ENCODE measurements at regions not wholly inside any gene's neighbourhood (a gene's known extent, or its start where the extent isn't known, plus 50 kb on each side); places are given as distances from the start of the nearest gene placed in this dataset.

- DNase-seq, result no peak
Measured at GRCh38 chr2:150885774-150886386, 375.8 kb downstream of the RBM43 start.

DNA sequence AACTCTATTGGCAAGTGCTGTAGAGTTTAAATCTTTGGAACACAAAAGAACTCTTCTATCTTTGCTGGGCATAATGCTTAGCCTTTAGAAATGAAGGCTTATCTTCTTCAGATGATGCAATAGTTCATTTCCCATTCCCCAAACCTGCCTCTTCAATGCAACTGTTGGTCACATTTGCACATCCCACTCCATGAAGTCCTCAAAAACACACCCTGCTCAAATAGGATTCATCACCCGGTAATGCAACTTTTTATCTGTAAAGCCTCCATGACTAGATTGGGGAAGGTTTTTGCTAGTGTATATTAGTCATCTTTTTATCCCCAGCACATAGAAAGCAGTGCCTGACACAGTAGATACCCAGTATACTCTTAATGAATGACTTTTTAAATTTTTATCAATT, 376.4 kb downstream of the RBM43 start:
- no peak for DNase-seq

DNA sequence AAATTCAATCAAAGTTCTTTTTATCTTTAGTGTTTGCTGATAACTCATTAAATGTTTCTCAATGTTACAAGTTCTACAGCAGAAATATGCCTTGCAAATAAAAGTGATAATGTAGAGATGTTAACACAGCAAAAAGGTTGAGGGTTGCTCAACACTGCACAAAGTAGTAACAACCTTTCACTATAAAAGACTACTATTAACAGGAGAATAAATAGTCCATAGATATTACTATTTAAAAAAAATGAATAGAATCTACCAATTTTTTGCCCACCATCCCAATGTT, 378.1 kb downstream of the RBM43 start:
- DNase-seq, result no peak

- DNase-seq, result no peak
Measured at GRCh38 chr2:150882751-150883612, 378.7 kb downstream of the RBM43 start.

GRCh38 chr2:150880986-150881385, 380.7 kb downstream of the RBM43 start:
- no peak for DNase-seq

- DNase-seq, result no peak
Measured at GRCh38 chr2:150878356-150878755, 383.3 kb downstream of the RBM43 start.

DNA sequence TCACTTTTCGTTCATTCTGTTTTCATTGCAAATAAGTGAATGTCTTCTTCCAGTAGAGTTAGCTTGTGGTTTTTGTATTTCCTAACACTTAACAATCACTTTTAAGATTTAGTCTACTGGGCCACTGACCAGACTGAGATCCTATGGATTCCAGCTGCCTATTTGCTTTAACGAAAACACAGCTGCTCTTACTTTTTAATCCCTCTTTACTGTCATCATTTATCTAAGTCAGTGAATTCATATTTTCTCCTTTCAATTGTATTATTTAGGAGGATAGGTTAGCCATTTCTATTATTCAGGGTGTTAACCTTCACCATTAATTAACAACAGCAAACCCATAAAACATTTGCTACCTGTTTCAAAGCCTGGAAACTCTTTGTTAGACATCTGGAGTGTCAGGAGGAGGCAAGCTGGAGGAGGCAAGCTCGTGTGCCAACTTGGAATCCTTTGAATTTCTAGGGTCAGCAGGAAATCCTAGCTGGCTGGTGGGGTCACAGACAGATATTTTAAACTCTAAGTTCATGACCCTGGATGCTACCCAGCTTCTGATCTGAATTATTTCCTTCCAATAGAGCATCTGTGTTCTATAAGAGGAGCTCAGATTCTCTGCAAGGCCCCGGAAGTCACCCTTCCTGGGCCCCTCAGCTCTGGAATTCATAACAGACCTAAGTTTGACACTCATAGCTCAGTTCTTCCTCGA, 385.3 kb downstream of the RBM43 start:
- DNase-seq, result peak; percentile 67

GRCh38 chr2:150873396-150873772, 385.9 kb upstream of the RND3 start:
- no peak for DNase-seq

GRCh38 chr2:150872756-150873395, 385.4 kb upstream of the RND3 start:
- no peak for DNase-seq

DNA sequence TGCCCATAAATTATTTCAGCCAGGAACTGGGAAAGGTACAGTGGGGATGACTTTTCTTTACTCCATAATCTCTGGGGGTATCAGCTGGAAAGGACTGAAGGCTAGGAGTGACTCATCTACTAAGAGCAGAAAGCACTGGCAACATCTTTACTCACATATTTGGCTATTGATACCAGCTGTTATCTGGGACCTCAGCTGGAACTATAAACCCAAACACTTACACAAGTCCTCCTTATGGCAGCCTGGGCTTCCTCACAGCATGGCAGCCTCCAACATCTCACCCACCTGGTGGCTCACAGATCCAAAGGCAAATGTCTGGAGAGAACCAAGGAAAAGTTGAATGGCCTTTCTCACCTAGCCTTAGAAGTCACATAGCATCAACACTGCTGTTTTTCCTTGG, 379.0 kb upstream of the RND3 start:
- no peak for DNase-seq

DNA sequence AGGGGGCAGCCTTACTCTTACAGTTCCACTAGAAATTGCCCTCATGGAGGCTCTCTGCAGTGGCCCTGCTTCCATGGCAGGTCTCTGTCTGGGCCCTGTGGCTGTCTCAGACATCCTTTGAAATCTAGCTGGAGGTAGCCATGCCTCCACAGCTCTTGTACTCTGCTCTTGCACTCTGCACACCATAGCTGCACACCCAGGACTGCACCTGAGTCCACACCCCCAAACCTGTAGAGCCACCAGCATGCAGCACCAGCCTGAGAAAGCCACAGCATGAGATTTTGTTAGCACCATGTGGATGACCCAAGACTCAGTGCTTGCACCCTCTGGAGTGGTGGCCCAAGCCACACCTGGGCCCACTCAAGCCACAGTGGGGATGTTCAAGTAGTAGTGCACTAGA, 376.2 kb upstream of the RND3 start:
- no peak for DNase-seq

- no peak for DNase-seq
Measured at GRCh38 chr2:150860301-150860700, 372.8 kb upstream of the RND3 start.

- no peak for DNase-seq
Measured at GRCh38 chr2:150859877-150860276, 372.4 kb upstream of the RND3 start.

- DNase-seq, result no peak
Measured at GRCh38 chr2:150859162-150859561, 371.7 kb upstream of the RND3 start.

DNA sequence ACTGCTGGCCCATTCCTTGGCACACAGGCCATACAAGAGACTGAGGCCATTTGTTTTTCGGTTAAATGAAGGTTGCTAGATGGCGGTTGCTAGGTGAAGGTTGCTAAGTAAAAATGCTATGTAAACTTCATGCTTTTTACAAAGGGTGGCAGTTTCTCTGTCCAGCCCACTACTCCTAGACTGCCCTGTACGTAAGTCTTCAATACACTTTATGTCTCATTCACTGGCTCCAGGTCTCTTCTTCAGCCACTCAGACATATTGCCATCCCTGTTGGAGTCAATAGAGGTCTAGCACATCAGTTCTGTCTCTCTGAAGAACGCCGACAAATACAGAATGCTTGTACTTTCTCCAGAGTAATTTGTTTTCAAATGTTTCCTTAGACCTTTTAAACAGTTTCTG, 370.9 kb upstream of the RND3 start:
- DNase-seq, result no peak

DNA sequence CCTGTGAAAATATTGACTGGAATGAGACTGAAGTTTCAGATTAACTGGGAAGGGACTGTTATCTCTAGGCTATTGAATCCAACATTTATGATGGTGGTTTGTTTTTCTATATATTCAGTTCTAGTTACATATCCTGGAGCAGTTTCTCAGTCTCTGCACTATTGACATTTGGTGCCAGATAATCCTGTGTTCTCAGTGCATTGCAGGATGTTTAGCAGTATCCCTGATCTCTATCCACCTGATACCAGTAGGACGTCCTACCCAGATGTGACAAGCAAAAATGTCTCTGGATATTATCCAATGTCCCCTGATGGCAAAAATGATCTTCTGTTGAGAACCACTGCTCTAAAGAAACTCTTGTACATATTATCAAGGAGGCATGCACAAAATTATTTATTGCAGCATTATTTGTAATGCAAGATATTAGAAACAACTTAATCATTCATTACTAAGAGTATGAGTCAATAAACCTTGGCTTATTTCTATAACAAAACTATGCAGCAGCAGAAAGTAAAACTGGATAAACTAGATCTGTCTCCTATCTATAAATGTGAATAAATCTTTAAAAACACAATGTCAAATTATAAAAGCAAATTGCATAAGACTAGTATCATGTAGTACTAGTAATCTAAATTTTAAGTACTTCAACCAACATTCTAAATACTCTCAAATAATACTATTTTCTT, 369.3 kb upstream of the RND3 start:
- no peak for DNase-seq

- no peak for DNase-seq
Measured at GRCh38 chr2:150853263-150853662, 365.8 kb upstream of the RND3 start.

DNA sequence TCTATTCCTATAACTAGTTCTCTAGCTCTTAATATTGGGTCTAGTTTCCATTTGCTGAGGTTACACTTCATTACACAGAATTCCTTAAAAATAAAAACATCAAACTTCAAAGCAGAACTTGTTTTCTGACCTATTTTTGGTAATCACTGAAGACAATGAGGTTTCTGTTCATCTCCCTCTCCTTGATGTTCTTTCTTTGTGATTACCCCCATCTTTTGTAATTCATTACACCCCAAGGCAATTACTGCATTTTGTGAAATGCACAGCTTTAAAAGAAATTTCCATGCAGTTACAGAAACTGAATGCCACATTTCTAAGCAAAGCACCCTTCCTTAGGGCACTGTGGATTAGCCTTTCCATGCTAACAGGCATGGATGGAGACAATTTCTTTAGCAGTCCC, 363.2 kb upstream of the RND3 start:
- DNase-seq, result no peak

DNA sequence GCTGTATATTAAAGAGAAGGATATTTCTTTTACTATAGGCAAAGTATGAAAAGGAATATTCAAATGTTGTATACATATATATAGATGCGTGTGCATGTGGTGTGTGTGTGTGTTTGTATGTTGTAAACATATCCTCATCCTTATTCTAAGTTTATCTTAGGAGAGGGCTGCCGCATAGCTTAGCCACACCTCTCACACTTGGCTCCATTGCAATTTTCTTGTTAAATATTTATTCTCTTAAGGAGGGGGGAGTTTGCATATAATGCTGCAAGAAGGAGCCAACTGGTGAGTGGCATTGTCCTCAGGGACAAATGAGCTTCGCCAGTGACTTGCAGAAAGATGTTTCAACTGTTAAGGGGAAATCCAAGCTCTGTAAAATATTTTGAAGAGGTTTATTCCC, 360.1 kb upstream of the RND3 start:
- DNase-seq, result no peak

- no peak for DNase-seq
Measured at GRCh38 chr2:150846691-150847090, 359.2 kb upstream of the RND3 start.

DNA sequence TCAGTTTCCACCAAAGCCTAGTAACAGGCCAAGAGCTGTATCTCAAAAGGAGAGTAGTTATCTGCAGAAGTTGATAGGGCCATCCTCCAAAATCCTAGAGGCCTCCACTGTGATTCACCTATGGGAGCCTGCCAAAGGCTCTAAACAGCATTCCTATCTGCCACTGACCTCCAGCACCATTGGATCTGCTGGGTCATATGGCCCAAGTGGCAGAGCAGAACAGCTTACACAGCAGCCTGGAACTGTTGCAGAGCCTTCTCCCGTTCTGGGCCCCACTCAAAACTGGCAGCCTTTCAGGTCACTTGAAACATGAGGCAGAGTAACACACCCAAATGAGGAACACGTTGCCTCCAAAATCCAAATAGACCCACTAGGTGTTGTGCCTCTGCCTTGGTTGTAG, 345.2 kb upstream of the RND3 start:
- no peak for DNase-seq

DNA sequence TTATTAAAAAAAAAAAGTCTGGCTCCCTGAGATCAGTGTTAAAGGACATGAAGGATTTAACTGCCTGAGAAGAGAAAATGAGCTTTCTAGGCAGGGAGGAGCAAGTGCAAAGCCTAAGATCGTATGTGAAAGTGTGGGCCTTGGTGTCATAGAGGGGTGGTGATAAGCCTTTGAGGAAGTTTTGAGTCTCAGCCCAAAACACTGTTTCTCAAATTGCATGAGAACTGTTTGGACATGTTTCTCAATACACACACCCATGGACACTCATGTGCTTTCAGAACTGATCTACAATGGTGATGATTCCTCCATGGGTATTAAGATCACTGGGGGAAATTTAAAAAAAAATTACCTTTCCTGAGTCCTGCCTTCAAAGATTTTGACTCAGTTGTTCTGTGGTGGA, 336.7 kb upstream of the RND3 start:
- DNase-seq, result no peak

- DNase-seq, result no peak
Measured at GRCh38 chr2:150817422-150817821, 330.0 kb upstream of the RND3 start.

All from right hindlimb (tissue), 1 donor.